HCT116 (cell line): ENCODE measurements at regions not wholly inside any gene's neighbourhood (a gene's known extent, or its start where the extent isn't known, plus 50 kb on each side); places are given as distances from the start of the nearest gene placed in this dataset.

Source experiments
- ATAC-seq: fragments of 200-7000 bp; cut with Tn5 transposase; 2 replicates; pipeline ENCODE4 v1.9.1; 2020; ENCODE audit warnings: mild to moderate bottlenecking, moderate library complexity
- BruUV-seq: library from RNA; stranded (reverse); fragments of 400-500 nt; replicated peaks from 2 replicates; lab custom pipeline; 2021; lab: Mats Ljungman, UMichigan
- CTCF ChIA-PET: fragments of 300-600 bp; sonication (Branson Sonifier 250); formaldehyde crosslinking; loops from one replicate; lab custom pipeline; 2021; ENCODE audit warnings: antibody characterized with exemption; lab: Charles Lee
- POLR2A ChIA-PET: fragments of 300-600, 350-600 bp; sonication (Branson Sonifier 250); formaldehyde crosslinking; loops from one replicate; lab custom pipeline; 2021; ENCODE audit warnings: antibody characterized with exemption; lab: Charles Lee
- RAD21 ChIA-PET, 2 experiments: fragments of 300-600 bp; sonication (Branson Sonifier 250); formaldehyde crosslinking; loops; one replicate each; lab custom pipeline; 2023; ENCODE audit warnings: low total read pairs in 2 of 2; ENCODE audit not compliant: uncharacterized antibody in 2 of 2, unreplicated experiment in 2 of 2, low non-redundant PET in 1 of 2; lab: Charles Lee
- DNase-seq: peaks from one replicate; pipeline ENCODE4 v3.0.0-alpha.2; 2010; ENCODE audit warnings: low read depth, low spot score
- H2AFZ ChIP-seq: fragments of 200-600 bp; shearing (Covaris generic), sonication (generic); 2 replicates; pipeline ENCODE4 v1.6.1; 2017; ENCODE audit warnings: low read depth, mixed run types, mixed read lengths, antibody characterized with exemption, low read length; ENCODE audit not compliant: poor library complexity, severe bottlenecking
- H3K27ac ChIP-seq: 2 replicates; pipeline ENCODE4 v1.5.1; 2012; ENCODE audit warnings: low read depth, low read length
- H3K27me3 ChIP-seq: fragments of 200-600 bp; sonication (generic); 2 replicates; pipeline ENCODE4 v1.6.1; 2016; ENCODE audit warnings: mixed run types, low read length, mixed read lengths; ENCODE audit not compliant: insufficient read depth
- H3K36me3 ChIP-seq, 2 experiments: fragments of 200-500 bp in 1 of 2; fragments of 200-600 bp in 1 of 2; sonication (Bioruptor generic) in 1 of 2; sonication (generic) in 1 of 2; 2 replicates each; pipeline versions ENCODE4 v1.5.1 to v1.6.1; 2014 to 2016; ENCODE audit warnings: low read length in 2 of 2, inconsistent platforms in 1 of 2, mixed read lengths in 1 of 2, mixed run types in 1 of 2; ENCODE audit not compliant: insufficient read depth in 2 of 2, control insufficient read depth in 1 of 2
- H3K4me1 ChIP-seq, 2 experiments: fragments of 200-600 bp in 1 of 2; sonication (generic) in 1 of 2; 2 replicates each; pipeline versions ENCODE4 v1.5.1 to v1.6.1; 2012 to 2017; ENCODE audit warnings: low read length in 2 of 2, inconsistent platforms in 1 of 2, mild to moderate bottlenecking in 1 of 2, mixed read lengths in 1 of 2, mixed run types in 1 of 2, moderate library complexity in 1 of 2; ENCODE audit not compliant: insufficient read depth in 2 of 2, control insufficient read depth in 1 of 2
- H3K4me2 ChIP-seq: fragments of 200-600 bp; sonication (generic); 2 replicates; pipeline ENCODE4 v1.6.1; 2017; ENCODE audit warnings: mixed run types, low read length, mixed read lengths
- H3K4me3 ChIP-seq, 2 experiments: fragments of 200-600 bp in 1 of 2; sonication (generic) in 1 of 2; replicated peaks in 1 of 2; 2 replicates each; pipeline ENCODE4 v1.5.1; 2011 to 2016; ENCODE audit warnings: low read length in 2 of 2, control low read depth in 1 of 2, low read depth in 1 of 2, mild to moderate bottlenecking in 1 of 2, mixed read lengths in 1 of 2, mixed run types in 1 of 2
- H3K79me2 ChIP-seq: fragments of 200-600 bp; sonication (generic); 2 replicates; pipeline ENCODE4 v1.6.1; 2017; ENCODE audit warnings: mild to moderate bottlenecking, mixed run types, low read length, moderate library complexity, mixed read lengths; ENCODE audit not compliant: insufficient read depth
- H3K9ac ChIP-seq: fragments of 200-600 bp; sonication (generic); 2 replicates; pipeline ENCODE4 v1.6.1; 2016; ENCODE audit warnings: low read length, mixed read lengths
- H3K9me2 ChIP-seq: fragments of 200-600 bp; sonication (generic), shearing (Covaris generic); 2 replicates; pipeline ENCODE4 v1.6.1; 2017; ENCODE audit warnings: mixed run types, mild to moderate bottlenecking, moderate library complexity; ENCODE audit not compliant: insufficient read depth
- H3K9me3 ChIP-seq, 2 experiments: fragments of 200-500 bp in 1 of 2; fragments of 200-600 bp in 1 of 2; sonication (Bioruptor generic) in 1 of 2; sonication (generic) in 1 of 2; 2 replicates each; pipeline ENCODE4 v1.6.1; 2014 to 2017; ENCODE audit warnings: low read length in 2 of 2, mixed read lengths in 2 of 2, inconsistent platforms in 1 of 2, low read depth in 1 of 2, mild to moderate bottlenecking in 1 of 2, mixed run types in 1 of 2, moderate library complexity in 1 of 2; ENCODE audit not compliant: control insufficient read depth in 1 of 2, insufficient read depth in 1 of 2
- H4K20me1 ChIP-seq: fragments of 200-600 bp; sonication (generic), shearing (Covaris generic); 2 replicates; pipeline ENCODE4 v1.6.1; 2017; ENCODE audit warnings: mixed run types, mild to moderate bottlenecking, moderate library complexity; ENCODE audit not compliant: insufficient read depth
- CBX3 ChIP-seq: IDR thresholded peaks from 2 replicates; pipeline ENCODE4 v1.6.1; 2012; ENCODE audit warnings: low read depth
- CEBPB ChIP-seq: IDR thresholded peaks from 2 replicates; pipeline ENCODE4 v1.6.1; 2012; ENCODE audit warnings: low read depth
- EGR1 ChIP-seq: IDR thresholded peaks from 2 replicates; pipeline ENCODE4 v1.6.1; 2012; ENCODE audit warnings: low read depth
- EZH2 ChIP-seq: fragments of 200-600 bp; sonication (generic); IDR thresholded peaks from 2 replicates; pipeline ENCODE4 v1.6.1; 2017; ENCODE audit warnings: antibody characterized with exemption, mixed run types
- EZH2phosphoT487 ChIP-seq: fragments of 200-600 bp; IDR thresholded peaks from 2 replicates; pipeline ENCODE4 v1.6.1; 2018; ENCODE audit warnings: antibody characterized with exemption, borderline replicate concordance
- FOSL1 ChIP-seq: IDR thresholded peaks from 2 replicates; pipeline ENCODE4 v1.6.1; 2012; ENCODE audit warnings: low read depth
- JUND ChIP-seq: IDR thresholded peaks from 2 replicates; pipeline ENCODE4 v1.6.1; 2012
- POLR2A ChIP-seq: IDR thresholded peaks from 2 replicates; pipeline ENCODE4 v1.7.0; 2011; ENCODE audit warnings: borderline replicate concordance; ENCODE audit not compliant: insufficient read depth, insufficient read length; ENCODE audit errors: extremely low read depth
- POLR2AphosphoS5 ChIP-seq: IDR thresholded peaks from 2 replicates; pipeline ENCODE4 v1.6.1; 2011; ENCODE audit warnings: mild to moderate bottlenecking, low read depth, low read length, moderate library complexity
- RAD21 ChIP-seq: IDR thresholded peaks from 2 replicates; pipeline ENCODE4 v1.6.1; 2012; ENCODE audit warnings: low read depth, mild to moderate bottlenecking
- SIN3A ChIP-seq: IDR thresholded peaks from 2 replicates; pipeline ENCODE4 v1.6.1; 2012; ENCODE audit warnings: low read depth
- SP1 ChIP-seq: IDR thresholded peaks from 2 replicates; pipeline ENCODE4 v1.6.1; 2012; ENCODE audit warnings: low read depth
- SRF ChIP-seq: IDR thresholded peaks from 2 replicates; pipeline ENCODE4 v1.6.1; 2012; ENCODE audit warnings: low read depth
- YY1 ChIP-seq: IDR thresholded peaks from 2 replicates; pipeline ENCODE4 v1.6.1; 2011; ENCODE audit warnings: low read length, low read depth, moderate library complexity, mild to moderate bottlenecking; ENCODE audit not compliant: insufficient replicate concordance; ENCODE audit errors: extremely low read depth
- ZFX ChIP-seq: fragments of 450-650 bp; IDR thresholded peaks from 2 replicates; pipeline ENCODE4 v1.6.1; 2017
- ZNF274 ChIP-seq: fragments of 200-500 bp; sonication (Bioruptor generic); IDR thresholded peaks from 2 replicates; pipeline ENCODE4 v1.6.1; 2014; ENCODE audit warnings: mild to moderate bottlenecking, low read depth, low read length, inconsistent platforms
- intact Hi-C: fragments of 100-400 bp; cut with micrococcal nuclease; formaldehyde crosslinking; loops from 2 replicates; pipeline ENCODE4 v1.10.0; 2022

DNA sequence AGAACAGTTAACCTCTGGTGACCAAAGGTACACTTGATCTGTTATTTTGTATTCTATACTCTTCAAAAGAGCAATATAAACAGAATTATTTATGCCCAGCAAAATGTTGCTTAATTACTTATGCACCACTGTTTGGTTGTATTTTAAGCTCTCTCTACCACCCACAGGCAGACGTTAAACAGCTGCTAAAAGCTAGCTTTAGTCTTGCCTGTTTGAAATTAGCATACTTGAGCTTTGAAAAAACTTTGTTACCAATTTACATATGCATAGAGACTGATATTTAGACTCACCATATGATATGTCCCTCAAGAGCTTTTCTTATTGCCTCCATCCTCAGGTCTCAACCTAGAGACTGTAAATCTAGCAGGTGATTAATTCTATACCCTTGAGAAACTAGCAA is 426.9 kb downstream of the NR4A2 start:
- H3K4me2 ChIP-seq: no peak overlapping the region
- H3K4me1 ChIP-seq: no peaks in the 10 kb centered on the region
- intact Hi-C loops: no loop called here
- H3K4me3 ChIP-seq: no peak overlapping the region
- no peak overlapping the region for H2AFZ ChIP-seq
- no peaks in the 10 kb centered on the region for H3K36me3 ChIP-seq
- no TSS peak for BruUV-seq
- H3K9me3 ChIP-seq: no peaks in the 10 kb centered on the region
- no peaks in the 10 kb centered on the region for H3K27me3 ChIP-seq
- TF ChIP-seq POLR2AphosphoS5 (no peak), CEBPB (no peak), POLR2A (no peak), ZFX (no peak), SIN3A (no peak), EGR1 (no peak), FOSL1 (no peak), CBX3 (no peak), RAD21 (no peak), EZH2phosphoT487 (no peak), SP1 (no peak), JUND (no peak), YY1 (no peak), ZNF274 (no peak), SRF (no peak), EZH2 (no peak)
- TF ChIP-seq, all 23 proteins: peak for 0
- ChIA-PET CTCF (no interaction called here), POLR2A (no interaction called here), RAD21 (no interaction called here)
- ATAC-seq: no peak
- Histone ChIP-seq H3K9ac (no peak overlapping the region), H3K9me2 (no peaks in the 10 kb centered on the region), H3K79me2 (no peaks in the 10 kb centered on the region), H4K20me1 (no peaks in the 10 kb centered on the region), H3K27ac (no peak overlapping the region)
- DNase-seq: no peak

DNA sequence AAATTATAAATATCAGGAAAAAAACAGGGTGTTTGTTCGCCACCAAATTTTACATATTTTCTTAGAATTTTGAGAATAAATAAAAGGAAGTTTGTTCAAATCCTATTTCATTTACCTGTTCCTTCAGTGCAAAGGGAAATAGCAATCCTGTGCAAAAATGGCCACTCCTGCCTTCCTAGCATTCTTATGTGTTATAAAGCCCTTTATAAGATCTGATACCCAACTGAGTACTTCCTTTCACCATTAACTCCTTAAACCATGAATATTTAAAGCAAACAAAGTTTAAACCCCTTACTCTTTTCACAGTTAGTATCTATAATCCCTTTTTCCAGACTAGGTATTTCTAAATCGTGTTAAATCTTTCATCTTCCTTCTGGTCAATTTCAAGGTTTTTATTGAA is 427.8 kb downstream of the NR4A2 start:
- Histone ChIP-seq H4K20me1 (no peaks in the 10 kb centered on the region), H3K36me3 (no peaks in the 10 kb centered on the region), H3K9me2 (no peaks in the 10 kb centered on the region), H3K9me3 (no peaks in the 10 kb centered on the region), H3K79me2 (no peaks in the 10 kb centered on the region), H3K27ac (no peak overlapping the region), H3K27me3 (no peaks in the 10 kb centered on the region), H2AFZ (peak overlapping the region; percentile 63), H3K4me2 (no peak overlapping the region), H3K9ac (no peak overlapping the region), H3K4me3 (no peak overlapping the region), H3K4me1 (no peaks in the 10 kb centered on the region)
- no peak for DNase-seq
- POLR2A ChIA-PET: no interaction called here
- no peak for ATAC-seq
- no peak for TF ChIP-seq EZH2phosphoT487
- BruUV-seq: no TSS peak
- intact Hi-C loops: no loop called here
- RAD21 ChIA-PET: no interaction called here
- CTCF ChIA-PET: no interaction called here
